COLO668 (cell line): ENCODE measurements at regions not wholly inside any gene's neighbourhood (a gene's known extent, or its start where the extent isn't known, plus 50 kb on each side); places are given as distances from the start of the nearest gene placed in this dataset.

Experiments
- DNase-seq: peaks from one replicate; lab custom pipeline; 2025; ENCODE audit not compliant: unreplicated experiment; lab: John Stamatoyannopoulos, UW

- DNase-seq: no peak
Measured at GRCh38 chr6:28766426-28766825, 157.4 kb downstream of the TRIM27 start.

GRCh38 chr6:28767133-28767532, 156.7 kb downstream of the TRIM27 start:
- no peak for DNase-seq

GRCh38 chr6:28767691-28768090, 156.1 kb downstream of the TRIM27 start:
- no peak for DNase-seq

GRCh38 chr6:28768187-28768913, 155.4 kb downstream of the TRIM27 start:
- DNase-seq: no peak

- no peak for DNase-seq
Measured at GRCh38 chr6:28769626-28770402, 154.0 kb downstream of the TRIM27 start.

- DNase-seq: no peak
Measured at GRCh38 chr6:28770732-28771131, 153.1 kb downstream of the TRIM27 start.

- no peak for DNase-seq
Measured at GRCh38 chr6:28771401-28772267, 152.2 kb downstream of the TRIM27 start.

GRCh38 chr6:28772480-28773381, 151.1 kb downstream of the TRIM27 start:
- no peak for DNase-seq

GRCh38 chr6:28774292-28775051, 149.3 kb downstream of the TRIM27 start:
- no peak for DNase-seq

GRCh38 chr6:28775052-28775376, 148.8 kb downstream of the TRIM27 start:
- DNase-seq: no peak

GRCh38 chr6:28775405-28776129, 148.2 kb downstream of the TRIM27 start:
- no peak for DNase-seq

- DNase-seq: no peak
Measured at GRCh38 chr6:28776269-28777146, 147.3 kb downstream of the TRIM27 start.

- DNase-seq: no peak
Measured at GRCh38 chr6:28777147-28777461, 146.7 kb downstream of the TRIM27 start.

- DNase-seq: no peak
Measured at GRCh38 chr6:28782113-28782673, 141.6 kb downstream of the TRIM27 start.

- no peak for DNase-seq
Measured at GRCh38 chr6:28785962-28786679, 137.7 kb downstream of the TRIM27 start.

- peak; percentile 1 for DNase-seq
Measured at GRCh38 chr6:28789553-28790083, 134.2 kb downstream of the TRIM27 start.

GRCh38 chr6:28791002-28791383, 132.8 kb downstream of the TRIM27 start:
- DNase-seq: no peak
